ENCODE measurements at regions not wholly inside any gene's neighbourhood (a gene's known extent, or its start where the extent isn't known, plus 50 kb on each side); places are given as distances from the start of the nearest gene placed in this dataset.

DNA sequence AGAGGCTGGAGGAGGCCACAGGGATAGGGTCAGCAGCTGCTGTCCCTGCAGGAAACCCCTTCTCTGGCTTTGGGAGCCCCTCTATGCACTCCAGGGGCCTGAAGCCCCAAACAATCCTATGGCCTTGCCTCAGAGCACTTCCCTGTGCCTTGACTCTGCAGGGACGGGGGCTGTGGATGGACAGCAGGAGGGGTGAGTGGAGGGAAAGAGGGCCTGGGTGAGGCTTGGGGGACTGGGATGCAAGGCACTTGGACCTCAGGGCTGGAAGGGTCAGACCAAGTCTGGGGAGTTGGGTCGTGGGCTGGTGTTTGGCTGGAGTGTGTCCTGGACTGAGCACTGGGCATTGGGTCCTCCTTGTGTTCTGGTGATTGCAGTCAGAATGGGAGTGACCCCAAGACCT is 769.8 kb downstream of the EPHA3 start:
- TF ChIP-seq, protein P1, sequence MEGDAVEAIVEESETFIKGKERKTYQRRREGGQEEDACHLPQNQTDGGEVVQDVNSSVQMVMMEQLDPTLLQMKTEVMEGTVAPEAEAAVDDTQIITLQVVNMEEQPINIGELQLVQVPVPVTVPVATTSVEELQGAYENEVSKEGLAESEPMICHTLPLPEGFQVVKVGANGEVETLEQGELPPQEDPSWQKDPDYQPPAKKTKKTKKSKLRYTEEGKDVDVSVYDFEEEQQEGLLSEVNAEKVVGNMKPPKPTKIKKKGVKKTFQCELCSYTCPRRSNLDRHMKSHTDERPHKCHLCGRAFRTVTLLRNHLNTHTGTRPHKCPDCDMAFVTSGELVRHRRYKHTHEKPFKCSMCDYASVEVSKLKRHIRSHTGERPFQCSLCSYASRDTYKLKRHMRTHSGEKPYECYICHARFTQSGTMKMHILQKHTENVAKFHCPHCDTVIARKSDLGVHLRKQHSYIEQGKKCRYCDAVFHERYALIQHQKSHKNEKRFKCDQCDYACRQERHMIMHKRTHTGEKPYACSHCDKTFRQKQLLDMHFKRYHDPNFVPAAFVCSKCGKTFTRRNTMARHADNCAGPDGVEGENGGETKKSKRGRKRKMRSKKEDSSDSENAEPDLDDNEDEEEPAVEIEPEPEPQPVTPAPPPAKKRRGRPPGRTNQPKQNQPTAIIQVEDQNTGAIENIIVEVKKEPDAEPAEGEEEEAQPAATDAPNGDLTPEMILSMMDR (IDR thresholded peaks at IDR 0.05), result no peak
- TF ChIP-seq POLR2A (IDR thresholded peaks at IDR 0.05), result no peak

All from Peyer's patch (tissue), 4 donors.